HG03565 (cell line): ENCODE measurements at regions not wholly inside any gene's neighbourhood (a gene's known extent, or its start where the extent isn't known, plus 50 kb on each side); places are given as distances from the start of the nearest gene placed in this dataset.
"Not testable (repeated sequence)": the region's sequence is repeated elsewhere in the genome, so short reads cannot be mapped to it uniquely, and the experiment has no call there.

Experiments used
- ATAC-seq: cut with Tn5 transposase; IDR thresholded peaks from one replicate; pipeline ENCODE4 v1.9.1; 2021; ENCODE audit warnings: mild to moderate bottlenecking, moderate library complexity; ENCODE audit not compliant: unreplicated experiment

DNA sequence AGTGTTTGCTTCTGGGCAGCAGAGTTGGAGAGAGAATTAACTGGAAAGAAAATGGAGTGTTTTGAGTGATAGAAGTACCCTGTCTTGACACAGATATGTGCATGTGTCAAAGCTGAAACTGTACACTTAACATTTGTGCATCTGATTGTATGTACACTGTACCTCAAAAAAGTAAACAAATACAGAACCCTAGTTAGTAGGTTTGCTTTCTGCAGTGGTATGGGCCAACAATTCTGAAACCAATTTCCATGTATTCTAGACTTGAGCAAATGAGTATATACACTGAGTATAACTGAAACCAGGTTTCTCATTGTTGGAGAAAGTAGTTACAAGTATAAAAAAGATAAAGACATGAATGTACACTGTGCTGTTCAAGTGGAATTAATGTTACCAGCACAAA is 52.4 kb downstream of the ELAPOR2 start:
- no peak for ATAC-seq

DNA sequence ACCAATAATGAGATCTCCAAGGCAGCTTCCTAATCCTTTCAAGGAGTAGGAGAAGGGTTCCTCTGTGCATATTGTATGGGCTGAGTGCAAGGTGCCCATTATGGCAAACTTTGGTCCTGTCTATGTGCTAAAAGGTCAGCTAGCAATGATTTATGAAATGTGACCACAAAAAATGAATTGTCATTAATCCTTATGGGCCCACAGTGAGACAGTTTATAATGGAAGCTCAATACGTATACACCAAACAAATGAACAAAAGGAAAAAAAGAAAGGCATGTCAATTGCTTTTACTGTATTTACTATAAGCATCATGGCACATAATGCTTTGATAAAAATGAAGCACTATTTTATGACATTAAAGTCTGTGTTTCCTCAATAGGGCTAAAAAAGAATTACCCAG is 54.5 kb downstream of the ELAPOR2 start:
- ATAC-seq, result no peak

DNA sequence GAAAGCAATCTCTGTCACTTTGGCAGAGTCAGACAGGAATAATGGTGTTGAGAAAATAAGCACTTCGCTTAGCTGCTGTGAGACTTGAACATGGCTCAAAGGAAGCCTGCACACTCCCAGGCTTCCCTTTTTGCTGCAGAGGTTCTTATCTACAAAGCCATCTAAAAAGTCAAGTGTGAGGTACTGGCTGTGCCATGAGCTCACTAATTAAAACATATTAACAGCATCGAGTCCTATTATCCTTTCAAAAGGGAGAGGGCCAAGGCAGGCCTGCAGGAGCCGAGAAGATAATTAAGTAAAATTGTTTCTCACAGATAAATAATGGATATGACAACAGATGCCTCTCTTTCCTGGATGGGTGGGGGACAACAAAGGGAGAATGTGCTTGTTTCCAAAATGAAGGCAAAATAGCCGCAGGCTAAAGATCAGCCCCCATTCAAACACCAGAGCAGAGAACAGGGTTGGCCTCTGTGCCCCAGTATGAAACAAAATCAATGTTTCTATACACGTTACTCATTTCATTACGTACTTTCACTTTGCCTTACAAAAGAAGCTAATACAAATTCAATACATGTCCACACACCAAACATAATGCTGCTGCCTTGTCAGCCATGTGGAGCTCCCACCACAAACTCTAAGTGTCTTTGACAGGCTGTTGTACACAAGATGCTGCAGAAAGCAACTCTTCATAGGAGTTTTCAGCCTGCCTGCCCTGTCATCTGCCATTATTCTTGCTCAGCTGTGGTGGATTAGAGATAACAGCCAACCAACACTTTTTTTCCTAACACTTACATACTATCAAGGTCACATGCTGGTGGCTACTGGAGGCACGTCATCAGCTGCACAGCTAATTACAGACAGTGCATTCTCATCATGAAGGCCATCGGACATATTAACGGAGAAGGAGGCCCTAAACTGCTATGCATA is 55.3 kb downstream of the ELAPOR2 start:
- peak; percentile 46 for ATAC-seq

DNA sequence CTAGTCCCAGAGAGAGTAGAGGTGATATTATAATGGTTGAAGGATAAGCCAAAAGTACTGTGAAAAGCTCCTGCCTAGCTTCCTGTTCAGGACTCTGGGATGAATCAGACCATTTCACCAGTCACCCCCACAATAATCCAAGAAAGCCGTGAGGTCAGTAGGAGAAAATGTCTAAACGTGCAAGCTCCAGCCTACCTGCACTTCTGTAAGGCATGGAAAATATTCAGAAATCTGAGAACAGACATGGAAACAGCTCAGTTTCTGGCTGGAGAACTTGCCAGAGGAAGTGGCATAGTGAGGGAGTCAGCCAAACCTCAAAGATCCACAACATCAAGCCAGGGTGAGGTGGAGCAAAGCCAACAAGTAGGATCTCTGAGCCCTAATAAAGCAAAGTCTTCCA is 58.2 kb downstream of the ELAPOR2 start:
- ATAC-seq, result no peak

DNA sequence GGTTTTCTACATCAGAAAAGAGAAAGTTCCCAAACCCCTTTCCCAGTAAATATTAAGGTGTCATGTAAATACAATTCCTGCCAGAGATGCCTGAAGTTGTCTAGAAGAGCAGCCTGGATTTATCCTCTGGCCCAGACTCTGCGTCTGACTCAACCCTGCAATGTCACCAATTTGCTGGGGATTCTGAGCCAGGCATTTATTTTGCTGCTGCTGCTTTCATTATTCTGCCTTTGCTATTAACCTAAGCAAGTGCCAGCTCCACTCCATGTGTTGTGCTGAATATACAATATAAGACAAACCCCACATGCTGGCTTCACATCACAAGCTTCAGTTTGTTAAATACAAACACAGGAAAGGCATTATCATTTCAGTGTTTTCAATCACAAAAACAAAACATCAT is 59.1 kb downstream of the ELAPOR2 start:
- ATAC-seq, result no peak

DNA sequence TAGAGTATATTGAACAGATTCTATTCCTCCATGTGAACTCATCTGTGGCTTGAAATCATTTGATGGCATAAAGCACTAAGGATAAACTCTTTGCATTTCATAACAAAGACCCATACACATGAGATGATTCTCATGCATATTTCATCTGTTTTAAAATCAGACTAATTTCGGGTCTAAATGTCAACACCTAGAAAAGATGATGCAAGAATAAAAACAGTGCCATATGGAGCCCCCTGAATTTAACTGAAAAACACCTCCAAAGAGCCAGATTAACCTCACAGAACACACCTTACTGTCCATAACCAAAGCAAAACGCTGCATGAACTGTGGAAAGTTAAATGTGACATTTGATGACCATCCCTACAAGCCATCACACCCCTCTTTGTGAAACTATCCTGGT is 59.7 kb downstream of the ELAPOR2 start:
- no peak for ATAC-seq

DNA sequence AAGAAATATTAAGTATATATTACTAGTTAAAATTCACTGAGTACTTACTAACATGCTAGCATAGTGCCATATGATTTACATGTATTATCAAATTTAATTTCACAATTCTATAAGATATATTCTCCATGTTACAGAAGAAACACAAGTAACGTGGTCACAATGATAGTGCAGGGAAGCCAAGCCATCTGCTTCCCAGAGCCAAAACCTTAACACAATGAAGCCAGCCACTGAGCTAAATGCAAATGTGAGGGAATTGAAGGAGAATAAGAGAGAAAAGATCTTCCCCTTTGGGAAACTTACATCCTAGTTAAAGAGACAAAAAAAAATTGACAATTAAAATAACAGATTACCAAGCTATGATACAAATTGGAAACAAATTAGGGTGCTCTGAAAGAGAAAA is 63.6 kb downstream of the ELAPOR2 start:
- ATAC-seq, result no peak

DNA sequence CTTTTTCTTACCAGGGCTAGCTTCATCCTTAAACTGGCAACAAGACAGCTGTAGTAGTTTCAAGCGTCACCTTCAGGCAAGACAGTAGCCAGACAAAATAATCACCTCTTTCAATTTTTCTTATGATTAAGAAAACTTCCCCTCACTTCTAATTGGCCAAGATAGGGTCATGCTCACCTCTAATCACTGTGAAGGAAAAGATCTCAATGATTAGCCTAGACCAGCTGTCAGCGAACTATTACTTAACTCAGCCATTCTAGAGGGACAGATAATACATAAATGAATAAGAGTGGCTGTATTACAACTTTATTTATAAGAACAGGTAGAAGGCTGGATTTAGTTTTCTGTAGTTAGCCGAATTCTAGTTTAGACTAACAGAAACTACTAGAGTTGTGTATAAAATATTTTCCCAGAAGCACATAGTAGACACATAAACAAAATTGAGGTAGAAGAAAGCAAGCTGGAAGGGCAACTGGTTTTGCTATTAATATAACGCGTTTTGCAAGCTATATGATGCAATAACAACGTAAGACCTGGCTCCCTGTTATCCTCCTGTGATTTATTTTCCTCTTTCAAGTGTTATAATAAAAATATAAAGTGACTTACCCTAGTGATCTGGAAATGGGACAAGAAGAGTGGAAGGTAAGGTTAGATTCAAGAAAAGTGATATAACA is 64.3 kb downstream of the ELAPOR2 start:
- no peak for ATAC-seq

DNA sequence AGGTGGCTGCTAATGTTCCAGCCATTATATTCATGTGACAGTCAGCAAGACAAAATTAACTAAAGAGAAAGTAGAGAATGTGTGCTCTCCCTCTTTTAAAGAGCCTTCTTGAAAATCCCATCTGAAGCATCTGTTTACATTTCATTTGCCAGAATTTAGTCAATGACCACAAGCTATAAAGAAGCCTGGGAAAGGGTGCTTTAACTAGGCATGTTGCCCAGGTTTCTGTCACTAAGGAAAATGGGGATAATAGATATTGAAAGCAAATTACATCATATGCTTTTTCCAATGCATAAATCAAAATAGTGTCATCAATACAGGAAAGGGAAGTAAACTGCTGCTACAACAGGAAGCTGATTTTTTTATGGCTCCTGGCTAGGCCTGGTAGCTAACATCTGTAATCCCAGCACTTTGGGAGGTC is 67.7 kb downstream of the ELAPOR2 start:
- ATAC-seq, result no peak

DNA sequence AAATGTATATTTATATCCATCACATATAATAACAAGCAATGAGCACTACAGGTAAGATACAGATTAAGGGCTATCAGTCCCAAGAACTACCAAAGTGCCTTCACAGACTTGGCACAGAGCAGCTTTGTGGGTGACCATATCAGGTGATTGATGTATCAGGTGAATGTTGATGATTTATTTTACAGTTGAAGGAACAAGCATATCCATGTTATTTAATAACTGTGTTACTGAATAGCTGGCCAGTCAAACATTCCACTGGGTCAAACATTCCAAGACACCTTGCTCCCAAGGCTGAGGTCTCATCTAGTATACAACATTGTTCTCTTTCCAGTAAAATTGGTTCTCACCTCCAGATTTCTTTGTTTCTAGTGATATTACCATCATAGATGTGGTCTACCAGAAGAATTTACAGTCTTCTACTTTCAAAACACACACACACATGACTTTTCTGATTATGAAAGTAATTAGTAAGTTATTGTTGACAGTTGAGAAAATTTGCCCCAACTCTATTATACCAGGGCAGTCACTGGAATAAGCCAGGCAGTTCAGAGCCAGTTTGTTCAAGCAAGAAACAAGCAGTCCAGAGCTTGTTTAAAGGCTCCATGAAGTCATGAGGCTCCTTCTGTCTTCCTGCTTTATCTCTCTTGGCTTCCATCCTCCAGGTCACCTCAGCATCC is 68.2 kb downstream of the ELAPOR2 start:
- peak; percentile 55 for ATAC-seq

DNA sequence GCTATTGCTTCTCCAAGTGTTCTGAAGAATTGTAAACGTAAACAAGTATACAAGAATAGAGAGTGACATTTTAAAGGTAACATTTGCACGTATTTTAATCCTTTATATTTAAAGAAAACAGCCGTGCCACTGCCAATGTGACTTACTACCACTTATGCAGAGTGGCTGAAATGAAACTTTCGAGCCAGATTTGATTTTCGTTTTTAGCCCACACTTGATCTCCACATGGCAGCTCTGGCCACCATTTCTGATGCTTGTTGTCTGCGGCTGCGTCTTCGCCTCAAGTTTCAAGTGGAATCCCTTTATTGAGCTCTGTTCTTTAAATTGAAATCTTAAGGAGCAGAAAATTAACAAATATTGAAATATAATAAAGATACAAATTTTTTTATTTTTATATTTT is 70.0 kb downstream of the ELAPOR2 start:
- ATAC-seq, result no peak

DNA sequence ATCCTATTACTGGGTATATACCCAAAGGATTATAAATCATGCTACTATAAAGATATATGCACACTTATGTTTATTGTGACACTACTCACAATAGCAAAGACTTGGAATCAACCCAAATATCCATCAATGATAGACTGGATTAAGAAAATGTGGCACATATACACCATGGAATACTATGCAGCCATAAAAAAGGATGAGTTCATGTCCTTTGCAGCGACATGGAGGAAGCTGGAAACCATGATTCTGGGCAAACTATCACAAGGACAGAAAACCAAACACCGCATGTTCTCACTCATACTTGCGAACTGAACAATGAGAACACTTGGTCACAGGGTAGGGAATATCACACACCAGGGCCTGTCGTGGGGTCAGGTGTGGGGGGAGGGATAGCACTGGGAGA is 71.6 kb downstream of the ELAPOR2 start:
- not testable (repeated sequence) for ATAC-seq

DNA sequence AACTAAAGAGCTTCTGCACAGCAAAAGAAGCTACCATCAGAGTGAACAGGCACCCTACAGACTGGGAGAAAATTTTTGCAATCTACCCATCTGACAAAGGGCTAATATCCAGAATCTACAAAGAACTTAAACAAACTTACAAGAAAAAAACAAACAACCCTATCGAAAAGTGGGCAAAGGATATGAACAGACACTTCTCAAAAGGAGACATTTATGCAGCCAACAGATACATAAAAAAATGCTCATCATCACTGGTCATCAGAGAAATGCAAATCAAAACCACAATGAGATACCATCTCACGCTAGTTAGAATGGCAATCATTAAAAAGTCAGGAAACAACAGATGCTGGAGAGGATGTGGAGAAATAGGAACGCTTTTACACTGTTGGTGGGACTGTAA is 72.1 kb downstream of the ELAPOR2 start:
- not testable (repeated sequence) for ATAC-seq

DNA sequence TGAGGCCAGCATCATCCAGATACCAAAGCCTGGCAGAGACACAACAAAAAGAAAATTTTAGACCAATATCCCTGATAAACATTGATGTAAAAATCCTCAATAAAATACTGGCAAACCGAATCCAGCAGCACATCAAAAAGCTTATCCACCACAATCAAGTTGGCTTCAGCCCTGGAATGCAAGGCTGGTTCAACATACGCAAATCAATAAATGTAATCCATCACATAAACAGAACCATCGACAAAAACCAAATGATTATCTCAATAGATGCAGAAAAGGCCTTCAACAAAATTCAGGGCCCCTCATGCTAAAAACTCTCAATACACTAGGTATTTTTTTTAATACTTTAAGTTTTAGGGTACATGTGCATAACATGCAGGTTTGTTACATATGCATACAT is 74.1 kb downstream of the ELAPOR2 start:
- ATAC-seq, result not testable (repeated sequence)

DNA sequence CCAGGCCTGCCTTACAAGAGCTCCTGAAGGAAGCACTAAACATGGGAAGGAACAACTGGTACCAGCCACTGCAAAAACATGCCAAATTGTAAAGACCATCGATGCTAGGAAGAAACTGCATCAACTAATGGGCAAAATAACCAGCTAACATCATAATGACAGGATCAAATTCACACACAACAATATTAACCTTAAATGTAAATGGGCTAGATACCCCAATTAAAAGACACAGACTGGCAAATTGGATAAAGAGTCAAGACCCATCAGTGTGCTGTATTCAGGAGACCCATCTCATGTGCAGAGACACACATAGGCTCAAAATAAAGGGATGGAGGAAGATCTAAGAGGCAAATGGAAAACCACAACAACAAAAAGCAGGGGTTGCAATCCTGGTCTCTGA is 75.8 kb downstream of the ELAPOR2 start:
- ATAC-seq, result not testable (repeated sequence)

DNA sequence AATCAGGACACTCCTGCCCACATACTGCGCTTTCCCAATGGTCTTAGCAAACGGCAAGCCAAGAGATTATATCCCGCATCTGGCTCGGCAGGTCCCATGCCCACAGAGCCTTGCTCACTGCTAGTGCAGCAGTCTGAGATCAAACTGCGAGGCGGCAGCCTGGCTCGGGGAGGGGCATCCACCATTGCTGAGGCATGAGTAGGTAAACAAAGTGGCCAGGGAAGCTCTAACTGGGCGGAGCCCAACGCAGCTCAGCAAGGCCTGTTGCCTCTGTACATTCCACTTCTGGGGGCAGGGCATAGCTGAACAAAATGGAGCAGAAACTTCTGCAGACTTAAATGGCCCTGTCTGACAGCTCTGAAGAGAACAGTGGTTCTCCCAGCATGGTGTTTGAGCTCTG is 77.5 kb downstream of the ELAPOR2 start:
- not testable (repeated sequence) for ATAC-seq

DNA sequence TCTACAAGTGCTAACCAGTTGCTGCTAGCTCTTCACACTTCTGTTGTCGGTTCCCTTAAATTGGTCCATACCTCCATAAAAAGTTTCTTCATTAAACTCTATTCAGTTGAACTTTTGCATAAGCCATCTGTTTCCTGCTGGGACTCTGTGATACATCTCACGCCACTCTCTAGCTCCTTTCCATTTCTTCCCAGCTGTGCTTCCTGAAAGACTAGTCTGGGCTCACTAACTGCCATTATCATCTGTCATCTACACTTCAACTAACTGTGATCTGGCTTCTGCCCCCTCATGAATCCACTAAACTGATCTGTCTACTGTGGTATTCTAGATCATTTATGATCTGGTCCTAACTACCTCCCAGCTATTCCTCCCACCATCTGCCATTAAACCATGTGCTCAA is 78.3 kb downstream of the ELAPOR2 start:
- ATAC-seq, result no peak

DNA sequence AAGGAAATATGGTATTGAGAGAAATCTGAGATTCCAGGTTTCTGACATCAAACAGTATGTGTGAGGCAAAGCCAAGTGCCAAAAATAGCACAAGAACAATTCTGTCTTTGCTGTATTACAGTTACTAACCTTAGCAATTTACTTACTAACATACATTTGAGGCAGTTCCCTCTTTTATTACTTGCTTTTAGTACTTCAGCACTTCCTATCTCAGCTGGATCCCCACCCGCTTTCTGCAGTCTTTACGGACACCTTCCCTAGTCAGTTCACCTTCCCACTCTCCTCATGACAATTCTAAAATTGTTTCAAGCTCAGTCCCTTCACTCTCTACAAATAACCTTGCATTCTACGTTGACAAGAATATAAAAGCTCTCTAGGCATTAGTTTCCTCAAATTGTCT is 79.2 kb downstream of the ELAPOR2 start:
- ATAC-seq, result no peak

DNA sequence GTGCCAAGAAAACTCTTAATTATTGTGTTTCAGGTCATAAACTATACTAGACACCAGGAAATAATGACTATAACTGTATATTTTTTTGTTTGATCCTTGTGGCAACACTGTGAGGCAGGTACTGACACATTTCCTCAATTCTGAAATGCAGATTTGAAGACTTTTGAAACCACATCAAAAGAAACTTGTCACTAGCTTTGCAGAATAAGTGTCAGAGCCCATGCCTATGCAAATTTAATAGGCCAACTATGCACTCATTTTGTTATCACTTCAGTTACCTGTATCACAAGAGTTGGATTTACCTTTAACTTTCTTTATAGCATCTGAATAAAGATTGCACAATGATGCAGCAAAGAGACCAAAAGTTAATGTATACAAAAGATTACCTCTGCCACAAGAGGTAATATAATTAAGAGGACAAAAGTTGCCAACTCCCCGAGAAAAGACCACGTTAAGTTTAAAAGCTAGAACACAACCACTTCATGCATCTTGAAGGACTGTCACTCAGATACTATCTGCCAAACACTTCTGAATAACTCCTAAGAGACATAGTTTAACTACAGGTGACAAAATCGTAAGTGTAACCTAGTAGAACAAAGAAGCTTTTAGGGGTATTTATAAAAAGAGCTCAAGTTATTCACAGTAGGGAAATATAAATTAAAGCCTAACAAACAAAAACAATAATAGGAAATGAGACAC is 80.5 kb downstream of the ELAPOR2 start:
- peak; percentile 88 for ATAC-seq

DNA sequence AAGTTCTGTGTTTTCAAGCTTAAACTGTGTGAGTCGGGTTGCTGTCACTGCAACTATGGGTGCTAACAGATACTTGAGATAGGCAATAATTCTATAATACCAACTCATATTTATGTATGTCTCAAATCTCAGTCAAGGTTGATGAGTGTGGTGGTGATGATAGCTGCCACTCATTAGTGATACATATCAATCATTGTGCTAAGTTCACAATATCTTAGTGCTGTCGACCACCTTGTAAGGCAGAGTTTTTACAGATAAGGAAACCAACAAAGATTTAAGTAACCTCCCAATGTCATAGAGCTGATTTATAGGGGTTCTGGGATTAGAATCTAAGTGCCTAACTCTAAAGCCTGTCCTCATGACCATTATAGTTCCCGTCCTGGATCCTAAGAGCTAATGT is 82.5 kb downstream of the ELAPOR2 start:
- no peak for ATAC-seq

DNA sequence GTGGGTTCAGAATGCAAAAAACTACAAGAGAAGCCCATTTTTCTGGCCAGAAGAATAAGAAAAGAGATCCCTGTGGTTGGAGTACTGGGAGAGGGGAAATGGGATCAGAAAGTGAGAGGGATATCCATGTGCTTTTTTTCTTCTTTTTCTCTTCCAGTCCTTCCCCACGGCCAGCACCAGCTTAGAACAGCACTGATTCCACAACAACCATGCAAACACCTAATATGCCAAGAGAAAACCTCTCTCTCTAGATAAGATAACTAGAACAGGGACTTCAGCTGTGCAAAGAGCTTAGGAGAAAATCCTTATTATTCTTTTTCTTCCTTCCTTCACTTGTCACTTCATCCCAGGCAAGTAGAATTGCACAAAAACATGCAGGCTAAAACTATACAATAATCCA is 83.5 kb downstream of the ELAPOR2 start:
- ATAC-seq, result no peak
